NCI-H146 treated with DMSO at 0.1 percent for 48 hours (cell line): ENCODE measurements at regions not wholly inside any gene's neighbourhood (a gene's known extent, or its start where the extent isn't known, plus 50 kb on each side); places are given as distances from the start of the nearest gene placed in this dataset.
"Not testable (repeated sequence)": the region's sequence is repeated elsewhere in the genome, so short reads cannot be mapped to it uniquely, and the experiment has no call there.

ENCODE experiments used
- DNase-seq: peaks from one replicate; lab custom pipeline; 2025; ENCODE audit not compliant: unreplicated experiment; lab: John Stamatoyannopoulos, UW

- DNase-seq, result no peak
Measured at GRCh38 chr5:113719549-113719948, 206.1 kb downstream of the YTHDC2 start.

GRCh38 chr5:113721171-113721570, 207.7 kb downstream of the YTHDC2 start:
- no peak for DNase-seq

- no peak for DNase-seq
Measured at GRCh38 chr5:113723021-113723420, 209.5 kb downstream of the YTHDC2 start.

DNA sequence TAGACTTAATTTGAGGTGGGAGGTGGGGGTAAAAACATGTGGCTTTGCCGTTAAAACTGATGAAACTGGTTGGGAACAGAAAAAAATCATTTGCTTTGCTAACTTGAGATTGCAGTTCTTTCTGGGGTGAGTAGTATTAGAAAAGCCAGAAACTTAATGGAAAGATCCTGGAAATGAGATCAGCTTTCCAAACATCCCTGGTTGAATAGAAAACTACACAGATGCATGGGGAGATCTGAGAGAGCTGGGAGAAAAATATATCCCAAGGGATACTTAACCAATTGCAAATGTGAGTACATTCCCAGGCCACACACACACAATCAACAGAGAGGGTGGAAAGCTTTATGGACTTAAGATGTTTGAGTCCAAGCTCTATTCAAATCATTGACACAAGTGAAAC, 222.3 kb downstream of the YTHDC2 start:
- no peak for DNase-seq

- no peak for DNase-seq
Measured at GRCh38 chr5:113742176-113742575, 228.7 kb downstream of the YTHDC2 start.

GRCh38 chr5:113742639-113743038, 229.1 kb downstream of the YTHDC2 start:
- DNase-seq, result no peak

GRCh38 chr5:113748403-113748802, 234.9 kb downstream of the YTHDC2 start:
- no peak for DNase-seq

DNA sequence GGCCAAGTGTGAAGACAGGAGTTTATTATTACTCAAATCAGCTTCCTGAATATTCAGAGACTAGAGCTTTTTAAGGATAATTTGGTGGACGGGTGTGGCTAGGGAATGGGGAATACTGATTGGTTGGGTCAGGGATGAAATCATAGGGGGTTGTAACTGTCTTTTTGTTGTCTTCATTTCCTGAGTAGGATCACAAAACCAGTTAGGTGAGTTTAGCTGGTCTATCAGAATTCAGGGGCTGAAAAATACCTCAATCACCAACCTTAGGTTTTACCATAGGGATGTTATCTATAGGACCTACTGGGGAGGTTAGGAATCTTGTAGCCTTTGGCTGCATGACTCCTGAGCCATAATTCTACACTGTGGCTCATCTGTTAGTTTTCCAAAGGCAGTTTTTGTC, 235.8 kb downstream of the YTHDC2 start:
- DNase-seq, result no peak

- not testable (repeated sequence) for DNase-seq
Measured at GRCh38 chr5:113753182-113753581, 239.7 kb downstream of the YTHDC2 start.

GRCh38 chr5:113755516-113755915, 242.0 kb downstream of the YTHDC2 start:
- no peak for DNase-seq

DNA sequence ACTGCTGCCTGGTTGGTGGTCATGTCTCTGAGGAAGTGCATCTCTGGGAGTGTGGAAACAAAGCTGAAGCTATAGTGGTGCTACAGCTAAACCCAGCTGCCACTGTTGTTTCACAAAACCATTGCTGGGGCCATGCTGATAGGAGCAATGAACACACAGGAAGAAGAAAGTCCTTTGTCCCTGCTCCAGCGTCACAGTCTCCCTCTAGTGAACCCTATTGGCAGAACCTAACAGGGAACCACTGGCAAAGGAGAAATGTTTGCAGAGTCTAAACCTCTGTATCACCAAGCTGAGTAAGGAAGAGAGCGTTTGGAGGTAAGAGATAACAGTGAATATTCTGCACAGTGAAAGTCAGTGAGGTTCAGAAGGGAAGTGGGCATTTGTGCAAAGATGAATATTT, 244.0 kb downstream of the YTHDC2 start:
- no peak for DNase-seq

- no peak for DNase-seq
Measured at GRCh38 chr5:113759505-113759904, 246.0 kb downstream of the YTHDC2 start.

- no peak for DNase-seq
Measured at GRCh38 chr5:113760486-113760885, 247.0 kb downstream of the YTHDC2 start.

DNA sequence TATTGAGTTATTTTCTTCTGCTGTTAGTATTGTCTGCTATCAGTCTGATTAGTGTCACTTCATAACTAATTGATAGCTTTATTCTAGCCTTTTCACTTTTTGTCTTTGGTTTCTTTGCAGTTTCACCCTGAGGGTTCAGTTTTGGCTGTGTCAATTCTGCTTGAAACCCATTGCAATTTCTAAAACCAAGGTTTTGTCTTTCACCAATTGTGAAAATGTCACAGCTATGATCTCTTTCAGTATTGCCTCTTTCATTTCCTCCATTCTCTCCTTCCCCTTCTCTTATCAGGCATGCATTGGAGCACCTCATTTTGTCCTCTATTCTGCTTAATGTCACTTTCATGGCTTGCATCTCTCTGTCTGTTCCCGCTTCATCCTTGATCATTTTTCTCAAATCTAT, 248.1 kb downstream of the YTHDC2 start:
- no peak for DNase-seq

GRCh38 chr5:113764382-113764781, 250.9 kb downstream of the YTHDC2 start:
- DNase-seq, result no peak

DNA sequence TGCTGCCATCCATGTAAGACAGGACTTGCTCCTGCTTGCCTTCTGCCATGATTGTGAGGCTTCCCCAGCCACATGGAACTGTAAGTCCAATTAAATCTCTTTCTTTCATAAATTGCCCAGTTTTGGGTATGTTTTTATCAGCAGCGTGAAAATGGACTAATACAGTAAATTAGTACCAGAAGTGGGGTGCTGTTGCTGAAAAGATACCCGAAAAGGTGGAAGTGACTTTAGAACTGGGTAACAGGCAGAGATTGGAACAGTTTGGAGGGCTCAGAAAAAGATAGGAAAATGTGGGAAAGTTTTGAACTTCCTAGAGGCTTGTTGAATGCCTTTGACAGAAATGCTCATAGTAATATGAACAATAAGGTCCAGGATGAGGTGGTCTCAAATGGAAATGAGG, 253.3 kb downstream of the YTHDC2 start:
- not testable (repeated sequence) for DNase-seq

DNA sequence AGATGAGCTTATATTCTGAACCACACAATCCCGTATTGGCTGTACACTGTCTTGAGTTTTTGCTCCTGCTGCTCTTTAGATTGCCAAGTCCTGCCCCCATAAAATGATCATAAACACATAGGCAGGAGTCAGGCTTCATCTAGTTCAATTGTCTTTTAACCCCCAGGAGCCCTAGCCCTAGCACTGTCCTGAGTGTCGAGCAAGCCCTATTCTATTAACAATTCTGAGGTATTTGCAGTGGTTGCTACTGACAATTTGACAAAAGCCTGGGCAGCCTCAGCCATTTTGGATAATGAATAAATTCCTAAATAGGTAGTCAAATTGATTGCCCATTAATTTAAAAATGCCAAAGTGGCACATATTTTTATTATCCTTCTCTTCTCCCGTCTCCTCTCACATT, 257.2 kb downstream of the YTHDC2 start:
- DNase-seq, result no peak

DNA sequence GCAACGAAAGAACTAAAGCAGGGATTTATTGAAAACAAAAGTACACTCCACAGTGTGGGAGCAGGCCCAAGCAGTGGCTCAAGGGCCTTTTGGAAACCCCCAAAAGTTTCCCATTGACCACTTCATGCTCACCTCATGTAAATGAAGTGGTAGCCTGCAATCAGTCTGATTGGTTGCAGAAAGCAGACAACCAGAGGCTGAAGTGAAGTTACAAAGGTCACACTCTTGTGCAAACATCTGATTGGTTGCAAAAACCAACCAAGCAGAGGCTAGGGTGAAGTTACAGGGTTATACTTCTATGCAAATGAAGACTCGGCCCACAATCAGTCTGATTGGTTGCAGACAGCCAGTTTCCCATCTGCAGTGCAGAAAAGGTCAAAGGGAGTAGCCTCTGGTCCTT, 258.0 kb downstream of the YTHDC2 start:
- no peak for DNase-seq

DNA sequence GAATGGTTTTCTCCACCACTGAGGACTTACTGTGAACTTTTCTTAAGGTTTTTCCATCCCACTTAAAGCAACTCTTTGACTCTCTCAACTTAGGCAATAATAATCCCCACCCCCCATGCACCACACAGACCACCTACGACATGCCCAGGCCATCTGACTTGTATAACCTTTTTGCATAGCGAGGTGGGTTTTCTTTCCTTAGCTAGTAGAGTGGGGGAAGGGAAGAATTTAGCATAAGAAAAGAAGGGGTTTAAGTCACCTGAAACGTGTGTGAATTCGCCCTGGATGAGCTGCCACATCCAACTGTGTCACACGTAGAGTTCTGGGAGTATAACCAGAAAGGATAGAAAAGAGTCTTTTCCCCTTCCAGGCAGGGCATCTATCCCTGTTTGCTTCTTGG, 262.7 kb downstream of the YTHDC2 start:
- no peak for DNase-seq

GRCh38 chr5:113776832-113777525, 263.5 kb downstream of the YTHDC2 start:
- DNase-seq, result no peak

DNA sequence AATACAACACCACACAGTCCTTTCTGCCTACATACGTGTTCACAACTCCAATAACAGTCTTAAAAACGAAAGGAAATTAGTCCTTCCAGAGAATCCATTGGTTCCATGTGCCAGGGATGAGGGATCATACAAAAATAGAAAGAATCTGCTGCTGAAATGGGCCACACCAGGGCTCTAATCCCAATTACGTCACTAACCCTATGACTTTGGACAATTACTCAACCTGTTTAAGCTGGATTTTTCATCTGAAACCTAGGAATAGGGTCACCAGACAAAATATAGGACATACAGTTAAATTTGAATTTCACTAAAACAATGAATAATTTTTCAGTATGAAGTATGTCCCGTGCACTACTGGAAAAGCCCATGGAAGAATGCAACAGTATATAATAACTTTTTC, 264.7 kb downstream of the YTHDC2 start:
- no peak for DNase-seq

DNA sequence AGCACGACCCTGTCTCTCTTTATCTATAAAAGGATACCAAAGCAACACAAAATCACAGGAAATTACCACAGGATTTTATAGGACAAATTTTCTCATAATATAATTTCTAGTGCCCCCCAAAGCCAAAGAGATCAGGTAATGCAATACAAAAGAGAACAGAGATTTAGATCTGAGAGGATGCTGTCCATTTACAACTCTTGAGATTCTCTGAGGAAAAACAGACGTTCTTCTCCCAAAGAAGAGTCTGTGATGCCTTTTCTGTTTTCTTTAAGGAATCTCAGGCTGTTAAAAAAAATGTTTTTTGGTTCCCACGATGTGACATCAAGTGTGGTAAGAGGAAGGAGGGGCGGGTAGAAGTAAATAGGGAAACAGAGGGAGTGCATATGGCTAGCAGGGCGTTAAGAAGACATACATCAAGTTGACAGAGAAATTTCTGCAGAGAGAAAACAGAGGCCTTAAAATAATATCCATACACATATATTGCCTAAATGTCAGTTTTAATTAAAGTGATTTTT, 274.7 kb downstream of the YTHDC2 start:
- DNase-seq, result no peak

- DNase-seq, result no peak
Measured at GRCh38 chr5:113789769-113790168, 276.3 kb downstream of the YTHDC2 start.
